Testis (tissue), 2 donors: ENCODE measurements at regions not wholly inside any gene's neighbourhood (a gene's known extent, or its start where the extent isn't known, plus 50 kb on each side); places are given as distances from the start of the nearest gene placed in this dataset.

ENCODE experiments used
- DNase-seq: peaks from one replicate; pipeline ENCODE4 v3.0.0-alpha.2; 2019
- H3K27ac ChIP-seq, 2 donors: fragments of 200-600 bp; sonication (generic); one replicate each; pipeline ENCODE4 v1.5.1; 2019
- H3K27me3 ChIP-seq: fragments of 200-600 bp; sonication (generic); one replicate; pipeline ENCODE4 v1.5.1; 2019
- H3K36me3 ChIP-seq: fragments of 200-600 bp; sonication (generic); one replicate; pipeline ENCODE4 v1.5.1; 2017; ENCODE audit warnings: low read depth; ENCODE audit errors: missing control alignments
- H3K4me1 ChIP-seq: fragments of 200-600 bp; sonication (generic); one replicate; pipeline ENCODE4 v1.5.1; 2019
- H3K4me3 ChIP-seq, 2 donors: fragments of 200-600 bp; sonication (generic); one replicate each; pipeline ENCODE4 v1.5.1; 2017 to 2019
- H3K9me3 ChIP-seq: fragments of 200-600 bp; sonication (generic); one replicate; pipeline ENCODE4 v1.5.1; 2017
- CTCF ChIP-seq, 3 experiments: fragments of 450-650 bp in 2 of 3; fragments of 200-600 bp in 1 of 3; sonication (generic) in 1 of 3; IDR thresholded peaks; one replicate each; pipeline ENCODE4 v1.5.1; 2016 to 2019; ENCODE audit warnings: antibody characterized with exemption in 3 of 3, mild to moderate bottlenecking in 2 of 3, moderate library complexity in 1 of 3
- POLR2A ChIP-seq: fragments of 450-650 bp; IDR thresholded peaks from one replicate; pipeline ENCODE4 v1.6.1; 2017; ENCODE audit warnings: antibody characterized with exemption, mild to moderate bottlenecking, moderate library complexity
- WGBS, 2 donors: methylation state at CpG; one replicate each; pipeline ENCODE4 v1.1.5; 2018; 5-methylcytosine and 5-hydroxymethylcytosine counted together
- intact Hi-C: fragments of 100-400 bp; cut with DNase I; formaldehyde crosslinking; loops from one replicate; pipeline ENCODE4 v1.15.1; 2023; ENCODE audit warnings: low total_unique reads

GRCh38 chr6:68239034-68239433 lies 396.0 kb upstream of the ADGRB3 start:
- H3K27ac ChIP-seq: no peak overlapping the region
- no peaks in the 10 kb centered on the region for H3K4me1 ChIP-seq
- intact Hi-C loops: no loop called here
- 76 to 77% methylated on average over 2 of the region's 2 CpGs for WGBS, 2 donors
- no peaks in the 10 kb centered on the region for H3K9me3 ChIP-seq
- DNase-seq: no peak
- no peak overlapping the region for H3K4me3 ChIP-seq
- H3K27me3 ChIP-seq: no peaks in the 10 kb centered on the region
- no peaks in the 10 kb centered on the region for H3K36me3 ChIP-seq
- TF ChIP-seq POLR2A: no peak
- TF ChIP-seq CTCF (IDR thresholded peaks at IDR 0.05): no peak

GRCh38 chr6:68238097-68238601 lies 396.9 kb upstream of the ADGRB3 start:
- Histone ChIP-seq H3K9me3 (no peaks in the 10 kb centered on the region), H3K27ac (no peak overlapping the region), H3K36me3 (no peaks in the 10 kb centered on the region), H3K4me3 (no peak overlapping the region), H3K27me3 (no peaks in the 10 kb centered on the region), H3K4me1 (no peaks in the 10 kb centered on the region)
- intact Hi-C loops: no loop called here
- DNase-seq: no peak
- 42 to 49% methylated on average over 1 of the region's 1 CpG for WGBS, 2 donors
- TF ChIP-seq CTCF (IDR thresholded peaks at IDR 0.05): no peak
- TF ChIP-seq POLR2A: no peak

GRCh38 chr6:68237205-68237604 lies 397.9 kb upstream of the ADGRB3 start:
- 72 to 88% methylated on average over 6 of the region's 6 CpGs for WGBS, 2 donors
- intact Hi-C loops: no loop called here

GRCh38 chr6:68235326-68235784 lies 399.7 kb upstream of the ADGRB3 start:
- Histone ChIP-seq H3K4me1 (no peaks in the 10 kb centered on the region), H3K36me3 (no peaks in the 10 kb centered on the region), H3K4me3 (no peak overlapping the region), H3K27me3 (no peaks in the 10 kb centered on the region), H3K27ac (no peak overlapping the region), H3K9me3 (no peaks in the 10 kb centered on the region)
- intact Hi-C loops: no loop called here
- DNase-seq: no peak
- 22 to 29% methylated on average over 1 of the region's 1 CpG for WGBS, 2 donors
- TF ChIP-seq CTCF (IDR thresholded peaks at IDR 0.05) (no peak), POLR2A (no peak)

More at GRCh38 chr6:68237205-68237604, 397.9 kb upstream of the ADGRB3 start:
- Histone ChIP-seq H3K27ac (no peak overlapping the region), H3K4me3 (no peak overlapping the region), H3K27me3 (no peaks in the 10 kb centered on the region), H3K9me3 (no peaks in the 10 kb centered on the region), H3K4me1 (no peaks in the 10 kb centered on the region), H3K36me3 (no peaks in the 10 kb centered on the region)
- TF ChIP-seq CTCF (IDR thresholded peaks at IDR 0.05) (no peak), POLR2A (no peak)
- DNase-seq: no peak

- Histone ChIP-seq H3K9me3 (no peaks in the 10 kb centered on the region), H3K4me1 (no peaks in the 10 kb centered on the region), H3K4me3 (no peak overlapping the region), H3K27ac (no peak overlapping the region), H3K36me3 (no peaks in the 10 kb centered on the region), H3K27me3 (no peaks in the 10 kb centered on the region)
- TF ChIP-seq CTCF (IDR thresholded peaks at IDR 0.05): no peak
- TF ChIP-seq POLR2A: no peak
- 87 to 93% methylated on average over 2 of the region's 2 CpGs for WGBS, 2 donors
- intact Hi-C loops: no loop called here
- no peak for DNase-seq
Measured at GRCh38 chr6:68233623-68234022, 401.5 kb upstream of the ADGRB3 start.
